ENCODE measurements at regions not wholly inside any gene's neighbourhood (a gene's known extent, or its start where the extent isn't known, plus 50 kb on each side); places are given as distances from the start of the nearest gene placed in this dataset.

GRCh38 chr4:3869174-3869572 is 103.0 kb downstream of the ADRA2C start:
- dilution Hi-C loops (cut with MboI; ENCODE audit: extremely low pct_ligation_motif_present, low sequenced_read_pairs) = no loop called here
- TF ChIP-seq EZH2 (IDR thresholded peaks at IDR 0.05; ENCODE audit: low read length) (no peak), CTCF (optimal IDR thresholded peaks at IDR 0.05 in 1 of 3, IDR thresholded peaks at IDR 0.05 in 1 of 3, conservative IDR thresholded peaks at IDR 0.05 in 1 of 3; ENCODE audit: extremely low read depth in 1 of 3, insufficient read depth in 2 of 3, low read length in 3 of 3) (no peak)

GRCh38 chr4:3869661-3870566 is 103.7 kb downstream of the ADRA2C start:
- Histone ChIP-seq H3K36me3 (ENCODE audit: control insufficient read depth in 2 of 2, extremely low read depth in 1 of 2, insufficient read depth in 2 of 2, low read length in 2 of 2) (no peaks in the 10 kb centered on the region), H3K4me1 (ENCODE audit: control insufficient read depth, extremely low read depth, insufficient read depth, low read length) (no peaks in the 10 kb centered on the region), H3K4me2 (ENCODE audit: control insufficient read depth, extremely low read depth, insufficient read depth, low read depth, low read length) (no peak overlapping the region), H3K4me3 (ENCODE audit: control insufficient read depth in 2 of 3, extremely low read depth in 1 of 3, insufficient read depth in 2 of 3, low read depth in 1 of 3, low read length in 3 of 3) (no peak overlapping the region), H2AFZ (ENCODE audit: control insufficient read depth, low read length) (no peak overlapping the region), H3K27ac (ENCODE audit: control insufficient read depth, insufficient read depth, low read length) (no peak overlapping the region), H3K79me2 (ENCODE audit: control insufficient read depth, insufficient read depth, low read length) (no peaks in the 10 kb centered on the region), H4K20me1 (ENCODE audit: control insufficient read depth, extremely low read depth, insufficient read depth, low read length) (no peaks in the 10 kb centered on the region), H3K9me3 (ENCODE audit: control insufficient read depth, low read depth, low read length) (no peaks in the 10 kb centered on the region), H3K9me1 (ENCODE audit: control insufficient read depth, extremely low read depth, insufficient read depth, low read length) (no peaks in the 10 kb centered on the region), H3K27me3 (ENCODE audit: control insufficient read depth, extremely low read depth, insufficient read depth, low read length) (peaks cover 28% of the 10 kb centered on the region), H3K9ac (ENCODE audit: control insufficient read depth, extremely low read depth, insufficient read depth, low read length) (no peak overlapping the region)
- FAIRE-seq (no peak), DNase-seq (ENCODE audit: low read depth, low spot score) (no peak)
- TF ChIP-seq CTCF (optimal IDR thresholded peaks at IDR 0.05 in 1 of 3, IDR thresholded peaks at IDR 0.05 in 1 of 3, conservative IDR thresholded peaks at IDR 0.05 in 1 of 3; ENCODE audit: extremely low read depth in 1 of 3, insufficient read depth in 2 of 3, low read length in 3 of 3) (no peak), EZH2 (IDR thresholded peaks at IDR 0.05; ENCODE audit: low read length) (no peak)
- dilution Hi-C loops (cut with MboI; ENCODE audit: extremely low pct_ligation_motif_present, low sequenced_read_pairs) = no loop called here

More at GRCh38 chr4:3869174-3869572, 103.0 kb downstream of the ADRA2C start:
- Histone ChIP-seq H3K4me1 (ENCODE audit: control insufficient read depth, extremely low read depth, insufficient read depth, low read length) (no peaks in the 10 kb centered on the region), H3K27me3 (ENCODE audit: control insufficient read depth, extremely low read depth, insufficient read depth, low read length) (peaks cover 28% of the 10 kb centered on the region), H4K20me1 (ENCODE audit: control insufficient read depth, extremely low read depth, insufficient read depth, low read length) (no peaks in the 10 kb centered on the region), H3K9ac (ENCODE audit: control insufficient read depth, extremely low read depth, insufficient read depth, low read length) (no peak overlapping the region), H3K9me1 (ENCODE audit: control insufficient read depth, extremely low read depth, insufficient read depth, low read length) (no peaks in the 10 kb centered on the region), H3K27ac (ENCODE audit: control insufficient read depth, insufficient read depth, low read length) (no peak overlapping the region), H3K79me2 (ENCODE audit: control insufficient read depth, insufficient read depth, low read length) (no peaks in the 10 kb centered on the region), H3K36me3 (ENCODE audit: control insufficient read depth in 2 of 2, extremely low read depth in 1 of 2, insufficient read depth in 2 of 2, low read length in 2 of 2) (no peaks in the 10 kb centered on the region), H2AFZ (ENCODE audit: control insufficient read depth, low read length) (no peak overlapping the region), H3K4me3 (ENCODE audit: control insufficient read depth in 2 of 3, extremely low read depth in 1 of 3, insufficient read depth in 2 of 3, low read depth in 1 of 3, low read length in 3 of 3) (no peak overlapping the region), H3K9me3 (ENCODE audit: control insufficient read depth, low read depth, low read length) (no peaks in the 10 kb centered on the region), H3K4me2 (ENCODE audit: control insufficient read depth, extremely low read depth, insufficient read depth, low read depth, low read length) (no peak overlapping the region)
- DNase-seq (ENCODE audit: low read depth, low spot score) (no peak), FAIRE-seq (no peak)
